Left kidney (tissue), 1 donor: ENCODE measurements at regions not wholly inside any gene's neighbourhood (a gene's known extent, or its start where the extent isn't known, plus 50 kb on each side); places are given as distances from the start of the nearest gene placed in this dataset.

Experiments
- DNase-seq: peaks from one replicate; pipeline ENCODE4 v3.0.0-alpha.2; 2013

GRCh38 chr22:44615146-44615545, 86.9 kb upstream of the PRR5 start:
- DNase-seq, result no peak

- DNase-seq, result no peak
Observed at GRCh38 chr22:44613196-44613595, 88.8 kb upstream of the PRR5 start.

- no peak for DNase-seq
Observed at GRCh38 chr22:44611880-44612496, 90.0 kb upstream of the PRR5 start.

GRCh38 chr22:44610071-44610470, 91.9 kb upstream of the PRR5 start:
- no peak for DNase-seq

GRCh38 chr22:44609400-44609988, 92.5 kb upstream of the PRR5 start:
- DNase-seq, result no peak

GRCh38 chr22:44608597-44609399, 93.2 kb upstream of the PRR5 start:
- no peak for DNase-seq

GRCh38 chr22:44606126-44606525, 95.9 kb upstream of the PRR5 start:
- DNase-seq, result no peak

GRCh38 chr22:44605486-44605885, 96.5 kb upstream of the PRR5 start:
- no peak for DNase-seq

- DNase-seq, result no peak
Observed at GRCh38 chr22:44604991-44605390, 97.0 kb upstream of the PRR5 start.

GRCh38 chr22:44604455-44604854, 97.5 kb upstream of the PRR5 start:
- DNase-seq, result no peak

GRCh38 chr22:44603767-44604166, 98.2 kb upstream of the PRR5 start:
- no peak for DNase-seq

GRCh38 chr22:44601725-44602124, 100.3 kb upstream of the PRR5 start:
- DNase-seq, result no peak

- no peak for DNase-seq
Observed at GRCh38 chr22:44601189-44601588, 100.8 kb upstream of the PRR5 start.

GRCh38 chr22:44600207-44600785, 101.7 kb upstream of the PRR5 start:
- DNase-seq, result no peak

- no peak for DNase-seq
Observed at GRCh38 chr22:44599500-44600140, 101.6 kb upstream of the RTL6 start.

GRCh38 chr22:44599084-44599483, 101.1 kb upstream of the RTL6 start:
- no peak for DNase-seq

GRCh38 chr22:44597616-44598015, 99.6 kb upstream of the RTL6 start:
- peak; percentile 78 for DNase-seq

GRCh38 chr22:44596396-44597125, 98.5 kb upstream of the RTL6 start:
- no peak for DNase-seq

GRCh38 chr22:44595841-44596341, 97.9 kb upstream of the RTL6 start:
- peak; percentile 85 for DNase-seq

- no peak for DNase-seq
Observed at GRCh38 chr22:44594951-44595350, 96.9 kb upstream of the RTL6 start.

- DNase-seq, result no peak
Observed at GRCh38 chr22:44592824-44593148, 94.8 kb upstream of the RTL6 start.
